Left ventricle myocardium inferior (tissue), 1 donor: ENCODE measurements at regions not wholly inside any gene's neighbourhood (a gene's known extent, or its start where the extent isn't known, plus 50 kb on each side); places are given as distances from the start of the nearest gene placed in this dataset.

ENCODE experiments used
- DNase-seq: peaks from one replicate; pipeline ENCODE4 v3.0.0-alpha.2; 2020
- H3K27ac ChIP-seq: fragments of 200-600 bp; replicated peaks from 2 replicates; pipeline ENCODE4 v1.8.0; 2021
- H3K27me3 ChIP-seq: fragments of 200-600 bp; 2 replicates; pipeline ENCODE4 v1.8.0; 2021; ENCODE audit warnings: low read depth
- H3K36me3 ChIP-seq: fragments of 200-600 bp; 2 replicates; pipeline ENCODE4 v1.8.0; 2021
- H3K4me1 ChIP-seq: fragments of 200-600 bp; 2 replicates; pipeline ENCODE4 v1.8.0; 2021
- H3K4me3 ChIP-seq: fragments of 200-600 bp; 2 replicates; pipeline ENCODE4 v1.8.0; 2021; ENCODE audit warnings: mild to moderate bottlenecking, moderate library complexity
- H3K9me3 ChIP-seq: fragments of 200-600 bp; replicated peaks from 2 replicates; pipeline ENCODE4 v1.8.0; 2021
- CTCF ChIP-seq: fragments of 200-600 bp; IDR thresholded peaks from 2 replicates; pipeline ENCODE4 v1.8.0; 2021; ENCODE audit warnings: antibody characterized with exemption, mild to moderate bottlenecking, borderline replicate concordance
- intact Hi-C: fragments of 100-400 bp; cut with micrococcal nuclease; formaldehyde crosslinking; loops from one replicate; pipeline ENCODE4 v1.11.0; 2022
- donor health status: DM: no; HTN: yes; CAD: no; lungs with severe emphysema.

GRCh38 chr11:69884286-69884685 lies 65.1 kb upstream of the FGF3 start:
- Histone ChIP-seq H3K4me1 (no peaks in the 10 kb centered on the region), H3K27me3 (peaks cover 70% of the 10 kb centered on the region), H3K27ac (no peak overlapping the region), H3K36me3 (no peaks in the 10 kb centered on the region), H3K4me3 (no peak overlapping the region), H3K9me3 (no peaks in the 10 kb centered on the region)
- intact Hi-C loops = no loop called here
- no peak for TF ChIP-seq CTCF
- DNase-seq = no peak

GRCh38 chr11:69884751-69885150 lies 65.5 kb upstream of the FGF3 start:
- Histone ChIP-seq H3K27me3 (peaks cover 71% of the 10 kb centered on the region), H3K4me1 (no peaks in the 10 kb centered on the region), H3K9me3 (no peaks in the 10 kb centered on the region), H3K4me3 (no peak overlapping the region), H3K36me3 (no peaks in the 10 kb centered on the region), H3K27ac (no peak overlapping the region)
- intact Hi-C loops = loop anchor here (5.0 kb wide), 1 partner anchor 197 kb away; no protein-coding TSS in a partner anchor
- no peak for DNase-seq
- no peak for TF ChIP-seq CTCF

DNA sequence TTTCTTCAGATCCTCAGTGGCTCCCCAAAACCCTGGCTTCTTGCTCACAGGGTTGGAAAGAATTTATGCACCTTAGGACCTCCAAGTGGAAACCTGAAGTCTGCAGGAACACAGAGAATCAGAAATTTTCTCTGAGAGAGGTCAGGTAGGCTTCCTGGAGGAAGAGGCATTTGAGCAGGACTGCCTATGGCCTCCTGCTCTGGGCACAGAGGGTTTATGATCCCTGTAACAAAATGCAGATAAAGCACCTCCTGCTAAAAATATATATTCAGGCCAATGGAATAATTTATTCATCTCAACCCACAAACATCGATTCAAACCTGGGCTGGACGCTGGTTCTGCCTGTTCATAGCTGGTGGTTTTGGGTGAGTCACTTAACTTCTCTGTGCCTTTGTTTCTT lies 68.1 kb upstream of the FGF3 start:
- no peak for TF ChIP-seq CTCF
- H3K27me3 ChIP-seq = peaks cover 71% of the 10 kb centered on the region
- no peak overlapping the region for H3K27ac ChIP-seq
- H3K9me3 ChIP-seq = no peaks in the 10 kb centered on the region
- intact Hi-C loops = loop anchor here (5.0 kb wide), 1 partner anchor 200 kb away; no protein-coding TSS in a partner anchor
- H3K4me3 ChIP-seq = no peak overlapping the region
- no peaks in the 10 kb centered on the region for H3K36me3 ChIP-seq
- no peak for DNase-seq
- no peaks in the 10 kb centered on the region for H3K4me1 ChIP-seq

DNA sequence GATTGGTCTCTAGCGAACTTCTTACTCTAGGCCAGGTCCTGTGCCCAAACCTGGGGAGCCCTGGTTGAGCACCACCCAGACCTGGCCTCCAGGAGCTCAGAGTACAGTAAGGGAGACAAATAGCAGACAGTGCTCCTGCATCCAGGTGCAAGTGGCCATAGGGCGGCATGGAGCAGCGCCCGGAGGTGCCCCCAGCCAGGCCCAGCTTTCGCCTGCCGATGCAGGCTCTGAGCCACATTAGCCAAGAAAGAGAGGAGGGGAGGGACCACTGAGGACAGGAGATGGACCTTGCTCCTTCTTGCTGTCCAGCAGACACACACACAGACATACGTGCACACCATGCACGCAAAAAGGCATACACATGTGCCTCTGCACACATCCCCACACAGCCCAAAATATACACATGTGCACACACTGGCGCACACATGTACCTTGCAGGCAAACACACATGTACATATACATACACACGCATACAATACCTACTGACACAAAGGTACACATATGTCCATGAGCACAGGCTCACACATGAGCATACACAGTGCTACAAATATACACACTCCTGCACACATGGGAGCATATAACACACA lies 68.7 kb upstream of the FGF3 start:
- Histone ChIP-seq H3K27ac (no peak overlapping the region), H3K36me3 (no peaks in the 10 kb centered on the region), H3K9me3 (no peaks in the 10 kb centered on the region), H3K4me1 (peaks cover 2% of the 10 kb centered on the region), H3K4me3 (no peak overlapping the region), H3K27me3 (peaks cover 71% of the 10 kb centered on the region)
- no peak for TF ChIP-seq CTCF
- no peak for DNase-seq
- intact Hi-C loops = loop anchor here (5.0 kb wide), 1 partner anchor 201 kb away; no protein-coding TSS in a partner anchor

DNA sequence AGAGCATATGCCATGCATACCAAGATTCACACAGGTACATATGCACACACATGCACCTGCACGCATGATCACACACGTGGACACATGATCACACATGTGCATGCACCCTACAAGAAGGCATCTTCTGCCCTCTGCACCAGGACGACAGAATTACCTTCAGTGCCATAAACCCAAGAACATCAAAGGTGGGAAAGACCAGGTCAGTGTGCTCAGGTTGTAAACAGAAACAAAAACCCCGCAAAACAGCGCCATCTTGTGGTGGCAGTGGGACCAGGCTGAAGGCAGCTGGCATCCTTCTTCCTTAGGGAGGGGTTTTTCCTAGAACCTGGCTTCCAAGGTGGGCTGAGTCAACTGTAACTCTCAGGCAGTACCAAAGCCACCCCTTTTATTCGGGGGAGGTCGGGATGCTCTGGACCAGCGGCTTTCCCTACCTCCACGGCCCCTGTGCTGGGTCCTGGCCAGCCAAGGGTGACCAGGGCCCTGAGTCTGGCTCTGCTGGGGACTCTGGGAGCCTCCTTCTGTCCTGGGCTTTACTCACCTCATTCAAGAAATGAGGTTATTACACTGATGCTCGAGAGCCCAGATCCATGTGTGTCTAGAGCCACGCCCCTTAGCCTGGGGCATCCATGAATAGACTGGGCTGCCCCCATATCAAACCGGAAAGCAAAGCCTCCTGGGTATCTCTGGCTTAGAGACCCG lies 69.4 kb upstream of the FGF3 start:
- DNase-seq = peak; percentile 53
- Histone ChIP-seq H3K27me3 (peaks cover 71% of the 10 kb centered on the region), H3K9me3 (no peaks in the 10 kb centered on the region), H3K4me1 (peaks cover 5% of the 10 kb centered on the region), H3K36me3 (no peaks in the 10 kb centered on the region), H3K4me3 (no peak overlapping the region), H3K27ac (no peak overlapping the region)
- TF ChIP-seq CTCF = peak; percentile 90
- intact Hi-C loops = loop anchor here (5.0 kb wide), 1 partner anchor 201 kb away; no protein-coding TSS in a partner anchor
